CD1c-positive myeloid dendritic cell (primary cell): ENCODE measurements at regions not wholly inside any gene's neighbourhood (a gene's known extent, or its start where the extent isn't known, plus 50 kb on each side); places are given as distances from the start of the nearest gene placed in this dataset.
"Not testable (repeated sequence)": the region's sequence is repeated elsewhere in the genome, so short reads cannot be mapped to it uniquely, and the experiment has no call there.

ENCODE experiments used
- DNase-seq: peaks from one replicate; pipeline ENCODE4 v3.0.0-alpha.2; 2016; ENCODE audit errors: extremely low spot score

- not testable (repeated sequence) for DNase-seq
These were observed 63.4 kb upstream of the RAP1B start for GRCh38 chr12:68547318-68547717.

- DNase-seq = not testable (repeated sequence)
These were observed 58.0 kb upstream of the RAP1B start for GRCh38 chr12:68552605-68553195.

GRCh38 chr12:68557011-68557730, 53.5 kb upstream of the RAP1B start:
- no peak for DNase-seq

GRCh38 chr12:68559246-68559645, 51.5 kb upstream of the RAP1B start:
- peak; percentile 48 for DNase-seq

- DNase-seq = peak; percentile 91
These were observed 50.5 kb upstream of the RAP1B start for GRCh38 chr12:68559984-68560850.

- no peak for DNase-seq
These were observed 49.8 kb upstream of the RAP1B start for GRCh38 chr12:68560851-68561422.
